CD4-positive, alpha-beta T cell (primary cell): ENCODE measurements at regions not wholly inside any gene's neighbourhood (a gene's known extent, or its start where the extent isn't known, plus 50 kb on each side); places are given as distances from the start of the nearest gene placed in this dataset.

Source experiments
- ATAC-seq: fragments of 200-7000 bp; cut with Tn5 transposase; one replicate; pipeline ENCODE4 v1.10.0; 2022; ENCODE audit warnings: mild to moderate bottlenecking; ENCODE audit not compliant: poor library complexity
- CTCF ChIA-PET: fragments of 350-600 bp; sonication (Branson Sonifier 250); formaldehyde crosslinking; loops from one replicate; lab custom pipeline; 2021; ENCODE audit warnings: antibody characterized with exemption, inconsistent platforms; lab: Charles Lee
- POLR2A ChIA-PET: fragments of 350-600 bp; sonication (Branson Sonifier 250); formaldehyde crosslinking; loops from one replicate; lab custom pipeline; 2021; ENCODE audit warnings: antibody characterized with exemption, inconsistent platforms; lab: Charles Lee
- DNase-seq, 14 experiments: peaks; one replicate each; pipeline ENCODE4 v3.0.0-alpha.2; 2013 to 2020; ENCODE audit warnings: mixed read lengths in 2 of 14
- H3K27ac ChIP-seq, 2 donors: one replicate each; pipeline versions ENCODE4 v1.5.1 to v1.7.0; 2013; ENCODE audit warnings: low read length in 2 of 2, low read depth in 1 of 2, mild to moderate bottlenecking in 1 of 2
- H3K27me3 ChIP-seq, 2 experiments: 1 replicate in 1 of 2; 2 replicates in 1 of 2; pipeline versions ENCODE4 v1.6.1 to v1.7.0; 2013; ENCODE audit warnings: low read length in 2 of 2, control low read depth in 1 of 2, mild to moderate bottlenecking in 1 of 2, moderate library complexity in 1 of 2; ENCODE audit not compliant: insufficient read depth in 2 of 2, control insufficient read depth in 1 of 2
- H3K36me3 ChIP-seq: one replicate; pipeline ENCODE4 v1.6.1; 2013; ENCODE audit warnings: low read length, control low read depth; ENCODE audit not compliant: insufficient read depth
- H3K4me1 ChIP-seq: one replicate; pipeline ENCODE4 v1.6.1; 2013; ENCODE audit warnings: low read length, control low read depth; ENCODE audit not compliant: insufficient read depth
- H3K4me3 ChIP-seq: one replicate; pipeline ENCODE4 v1.5.1; 2013; ENCODE audit warnings: mild to moderate bottlenecking, low read length, moderate library complexity
- H3K9me3 ChIP-seq, 2 experiments: 1 replicate in 1 of 2; 2 replicates in 1 of 2; pipeline versions ENCODE4 v1.6.1 to v1.7.0; 2013; ENCODE audit warnings: low read length in 2 of 2, mild to moderate bottlenecking in 2 of 2, control low read depth in 1 of 2, moderate library complexity in 1 of 2; ENCODE audit not compliant: control insufficient read depth in 1 of 2, insufficient read depth in 1 of 2
- H3K27ac Mint-ChIP-seq: one replicate; pipeline ENCODE4 v1.8.0; 2020; ENCODE audit warnings: mixed read lengths
- H3K27me3 Mint-ChIP-seq: one replicate; pipeline ENCODE4 v1.8.0; 2021; ENCODE audit warnings: mixed read lengths
- H3K36me3 Mint-ChIP-seq: one replicate; pipeline ENCODE4 v1.8.0; 2021; ENCODE audit warnings: low read depth, mixed read lengths
- H3K4me1 Mint-ChIP-seq: one replicate; pipeline ENCODE4 v1.8.0; 2021; ENCODE audit warnings: low read depth, mixed read lengths
- H3K4me3 Mint-ChIP-seq: one replicate; pipeline ENCODE4 v1.8.0; 2020; ENCODE audit warnings: mild to moderate bottlenecking, mixed read lengths
- H3K9me3 Mint-ChIP-seq: one replicate; pipeline ENCODE4 v1.8.0; 2020; ENCODE audit warnings: mixed read lengths
- intact Hi-C, 2 experiments: fragments of 100-400 bp; cut with DNase I in 1 of 2; cut with micrococcal nuclease in 1 of 2; formaldehyde crosslinking; loops; one replicate each; pipeline versions ENCODE4 v1.15.1 to v1.9.0; 2023 to 2025; cut with DNase I, micrococcal nuclease
- TF ChIP-seq, protein P1 (sequence below): fragments of 200-600 bp; IDR thresholded peaks from one replicate; pipeline ENCODE4 v1.8.0; 2022; ENCODE audit warnings: antibody characterized with exemption, mild to moderate bottlenecking

DNA sequence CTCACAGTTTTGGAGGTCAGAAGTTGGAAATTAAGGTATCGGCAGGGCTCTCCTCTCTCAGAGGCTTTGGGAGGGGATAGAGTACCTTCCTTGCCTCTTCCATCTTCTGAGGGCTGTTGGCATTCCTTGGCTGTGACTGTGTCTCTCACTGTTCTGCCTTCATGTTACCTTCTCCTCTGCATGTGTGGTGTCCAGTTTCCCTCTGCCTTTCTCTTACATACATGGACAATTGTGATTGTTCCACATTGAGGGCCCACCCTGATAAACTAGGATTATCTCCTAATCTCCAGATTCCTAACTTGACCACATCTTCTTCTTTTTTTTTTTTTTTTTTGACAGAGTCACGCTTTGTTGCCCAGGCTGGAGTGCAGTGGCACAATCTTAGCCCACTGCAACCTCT, 72.1 kb upstream of the SPACA1 start:
- DNase-seq (no peak), ATAC-seq (no peak)
- ChIA-PET CTCF (no interaction called here), POLR2A (no interaction called here)
- peaks cover 45% of the 10 kb centered on the region for H3K27me3 Mint-ChIP-seq
- H3K27ac Mint-ChIP-seq, result no peak overlapping the region
- no peak overlapping the region for H3K4me3 Mint-ChIP-seq
- H3K4me3 ChIP-seq, result no peak overlapping the region
- peaks cover 0 to 12% of the 10 kb centered on the region in 2 experiments for H3K27me3 ChIP-seq
- H3K4me1 ChIP-seq, result no peaks in the 10 kb centered on the region
- intact Hi-C loops, result no loop called here
- H3K4me1 Mint-ChIP-seq, result no peaks in the 10 kb centered on the region
- H3K9me3 ChIP-seq, result no peaks in the 10 kb centered on the region
- no peaks in the 10 kb centered on the region for H3K36me3 Mint-ChIP-seq
- no peaks in the 10 kb centered on the region for H3K36me3 ChIP-seq
- TF ChIP-seq, protein P1, sequence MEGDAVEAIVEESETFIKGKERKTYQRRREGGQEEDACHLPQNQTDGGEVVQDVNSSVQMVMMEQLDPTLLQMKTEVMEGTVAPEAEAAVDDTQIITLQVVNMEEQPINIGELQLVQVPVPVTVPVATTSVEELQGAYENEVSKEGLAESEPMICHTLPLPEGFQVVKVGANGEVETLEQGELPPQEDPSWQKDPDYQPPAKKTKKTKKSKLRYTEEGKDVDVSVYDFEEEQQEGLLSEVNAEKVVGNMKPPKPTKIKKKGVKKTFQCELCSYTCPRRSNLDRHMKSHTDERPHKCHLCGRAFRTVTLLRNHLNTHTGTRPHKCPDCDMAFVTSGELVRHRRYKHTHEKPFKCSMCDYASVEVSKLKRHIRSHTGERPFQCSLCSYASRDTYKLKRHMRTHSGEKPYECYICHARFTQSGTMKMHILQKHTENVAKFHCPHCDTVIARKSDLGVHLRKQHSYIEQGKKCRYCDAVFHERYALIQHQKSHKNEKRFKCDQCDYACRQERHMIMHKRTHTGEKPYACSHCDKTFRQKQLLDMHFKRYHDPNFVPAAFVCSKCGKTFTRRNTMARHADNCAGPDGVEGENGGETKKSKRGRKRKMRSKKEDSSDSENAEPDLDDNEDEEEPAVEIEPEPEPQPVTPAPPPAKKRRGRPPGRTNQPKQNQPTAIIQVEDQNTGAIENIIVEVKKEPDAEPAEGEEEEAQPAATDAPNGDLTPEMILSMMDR, result no peak
- no peak overlapping the region for H3K27ac ChIP-seq
- H3K9me3 Mint-ChIP-seq, result no peaks in the 10 kb centered on the region

DNA sequence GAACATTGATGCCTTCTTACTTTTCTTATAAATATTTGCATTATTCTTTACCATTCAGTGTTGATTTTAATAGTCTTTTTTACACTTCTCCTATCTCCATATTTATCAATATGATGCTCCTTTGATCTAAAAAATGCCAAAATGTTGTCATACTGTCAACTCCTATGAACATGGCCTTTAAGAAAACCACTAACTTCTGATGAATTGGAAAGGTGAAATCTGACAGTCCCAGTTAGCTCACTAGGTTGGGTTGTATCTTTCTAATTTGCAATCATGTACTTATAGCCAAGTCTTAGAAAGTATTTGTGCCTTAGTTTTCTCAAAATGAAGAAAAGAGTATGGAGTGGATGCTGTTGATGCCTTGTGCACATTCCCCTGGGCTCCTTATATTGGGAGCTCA, 75.4 kb upstream of the SPACA1 start:
- ChIA-PET POLR2A (no interaction called here), CTCF (no interaction called here)
- H3K9me3 Mint-ChIP-seq, result no peaks in the 10 kb centered on the region
- peaks cover 7% of the 10 kb centered on the region for H3K4me1 ChIP-seq
- H3K9me3 ChIP-seq, result no peaks in the 10 kb centered on the region
- no peak overlapping the region for H3K27ac ChIP-seq
- H3K36me3 ChIP-seq, result no peaks in the 10 kb centered on the region
- H3K4me1 Mint-ChIP-seq, result no peaks in the 10 kb centered on the region
- peaks cover 19% of the 10 kb centered on the region for H3K27me3 Mint-ChIP-seq
- no peak overlapping the region for H3K27ac Mint-ChIP-seq
- peaks cover 19 to 31% of the 10 kb centered on the region in 2 experiments for H3K27me3 ChIP-seq
- intact Hi-C loops, result no loop called here
- no peak overlapping the region for H3K4me3 ChIP-seq
- ATAC-seq (no peak), DNase-seq (no peak)
- H3K4me3 Mint-ChIP-seq, result no peak overlapping the region
- TF ChIP-seq, protein P1, result no peak
- no peaks in the 10 kb centered on the region for H3K36me3 Mint-ChIP-seq

DNA sequence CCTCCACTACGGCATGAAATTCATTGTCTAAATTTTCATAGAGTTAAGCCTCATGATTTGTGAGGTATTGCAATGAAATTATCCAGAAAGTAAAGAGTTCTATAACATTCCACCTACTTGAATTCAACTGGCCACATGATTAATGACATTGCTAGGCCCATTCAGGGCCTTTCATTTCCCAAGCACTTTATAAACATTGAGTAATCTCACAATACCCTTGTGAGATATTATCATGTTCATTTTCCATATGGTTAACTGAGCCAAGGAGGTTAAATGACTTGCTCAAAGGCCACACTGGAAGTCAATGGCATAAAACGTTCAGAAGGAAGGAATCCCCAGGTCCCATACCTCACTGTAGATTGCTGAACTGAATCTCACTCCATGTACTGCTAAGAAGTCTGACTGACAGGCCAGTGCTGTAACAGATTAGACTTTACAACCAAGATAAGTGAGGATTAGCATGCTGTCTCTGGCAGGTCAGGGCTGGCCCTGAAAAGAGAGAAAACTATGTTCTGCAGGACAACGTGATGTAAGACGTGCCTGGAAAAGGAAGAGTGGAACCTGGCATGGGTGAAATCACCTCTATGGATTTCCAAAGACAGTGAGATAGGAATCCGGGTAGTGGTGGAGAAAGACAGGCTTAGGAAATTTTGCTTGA, 75.9 kb upstream of the SPACA1 start:
- intact Hi-C loops, result no loop called here
- peaks cover 24 to 28% of the 10 kb centered on the region in 2 experiments for H3K27me3 ChIP-seq
- no peak overlapping the region for H3K4me3 ChIP-seq
- TF ChIP-seq, protein P1, result no peak
- H3K27me3 Mint-ChIP-seq, result peaks cover 17% of the 10 kb centered on the region
- ChIA-PET POLR2A (no interaction called here), CTCF (no interaction called here)
- H3K4me3 Mint-ChIP-seq, result no peak overlapping the region
- peaks cover 7% of the 10 kb centered on the region for H3K4me1 ChIP-seq
- ATAC-seq (no peak), DNase-seq (no peak)
- H3K36me3 ChIP-seq, result no peaks in the 10 kb centered on the region
- H3K27ac ChIP-seq, result no peak overlapping the region
- no peaks in the 10 kb centered on the region for H3K9me3 Mint-ChIP-seq
- no peak overlapping the region for H3K27ac Mint-ChIP-seq
- no peaks in the 10 kb centered on the region for H3K9me3 ChIP-seq
- no peaks in the 10 kb centered on the region for H3K36me3 Mint-ChIP-seq
- H3K4me1 Mint-ChIP-seq, result no peaks in the 10 kb centered on the region
